ENCODE measurements at regions not wholly inside any gene's neighbourhood (a gene's known extent, or its start where the extent isn't known, plus 50 kb on each side); places are given as distances from the start of the nearest gene placed in this dataset.

GRCh38 chr12:105552056-105552455 lies 221.6 kb downstream of the C12orf75 start:
- H4K20me1 ChIP-seq (ENCODE audit: control insufficient read depth, insufficient read depth) = no peaks in the 10 kb centered on the region
- no peak for DNase-seq (ENCODE audit: low read depth, low spot score)
- ChIA-PET CTCF (no interaction called here), POLR2A (no interaction called here), SMC1A (ENCODE audit: uncharacterized antibody, unreplicated experiment) (no interaction called here), RAD21 (ENCODE audit: unreplicated experiment) (no interaction called here)
- H3K4me2 ChIP-seq (ENCODE audit: control insufficient read depth, insufficient read depth) = no peak overlapping the region
- BruUV-seq (replicated peaks) = no TSS peak
- no peak overlapping the region for H3K9ac ChIP-seq (ENCODE audit: control insufficient read depth, insufficient read depth, low read length)
- H3K4me3 ChIP-seq = no peak overlapping the region
- H2AFZ ChIP-seq (ENCODE audit: control insufficient read depth, low read depth, low read length) = no peak overlapping the region
- no peaks in the 10 kb centered on the region for H3K27me3 ChIP-seq (replicated peaks in 1 of 2; ENCODE audit: control insufficient read depth in 2 of 2, insufficient read depth in 2 of 2, low read length in 1 of 2)
- no peaks in the 10 kb centered on the region for H3K9me3 ChIP-seq (replicated peaks; ENCODE audit: control insufficient read depth, insufficient read depth, low read length)
- intact Hi-C loops (cut with micrococcal nuclease; ENCODE audit: unreplicated experiment) (no loop called here), in situ Hi-C loops (cut with MboI) (no loop called here)
- no peak overlapping the region for H3K27ac ChIP-seq (ENCODE audit: control insufficient read depth, insufficient read depth)
- ATAC-seq = no peak
- no peaks in the 10 kb centered on the region for H3K4me1 ChIP-seq (ENCODE audit: control insufficient read depth, insufficient read depth, low read length)
- H3K36me3 ChIP-seq (ENCODE audit: control insufficient read depth in 2 of 2, insufficient read depth in 2 of 2, low read length in 1 of 2) = no peaks in the 10 kb centered on the region
- no peaks in the 10 kb centered on the region for H3K79me2 ChIP-seq (ENCODE audit: control insufficient read depth, insufficient read depth, low read length)
- FAIRE-seq = no peak
- TF ChIP-seq TAF1 (IDR thresholded peaks at IDR 0.05; ENCODE audit: borderline replicate concordance, low read depth, low read length) = no peak
- no peak for TF ChIP-seq CBX5 (IDR thresholded peaks at IDR 0.05; ENCODE audit: low read depth)
- no peak for TF ChIP-seq PML (IDR thresholded peaks at IDR 0.05; ENCODE audit: low read length)
- no peak for TF ChIP-seq IKZF1 (conservative IDR thresholded peaks at IDR 0.05)
- no peak for TF ChIP-seq YBX1 (IDR thresholded peaks at IDR 0.05)
- no peak for TF ChIP-seq HDAC2 (IDR thresholded peaks at IDR 0.05)
- TF ChIP-seq MYB (IDR thresholded peaks at IDR 0.05; ENCODE audit: borderline replicate concordance, low read depth, low read length) = no peak

DNA sequence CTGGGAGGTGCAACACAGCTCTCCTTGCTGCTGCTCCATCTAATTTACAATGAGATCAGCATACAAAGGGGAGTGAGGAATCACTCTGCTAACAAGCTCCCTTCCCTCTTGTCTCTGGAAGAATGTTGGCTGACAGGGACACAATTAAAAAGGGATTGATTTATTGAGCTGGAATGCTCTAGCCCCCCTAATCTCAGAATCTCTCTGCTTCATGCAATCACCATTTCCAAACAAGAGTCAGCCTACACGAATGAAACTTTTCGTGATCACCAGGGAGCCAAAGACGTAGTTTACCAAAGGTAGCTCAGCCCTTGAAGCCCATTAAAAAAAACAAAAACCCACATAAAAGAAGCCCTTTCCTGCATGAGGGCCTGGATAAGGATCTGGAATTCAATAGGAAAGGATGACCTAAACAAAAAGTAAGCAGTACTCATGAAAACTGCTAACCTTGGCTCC lies 223.8 kb downstream of the C12orf75 start:
- Histone ChIP-seq H3K4me3 (no peak overlapping the region), H3K27ac (ENCODE audit: control insufficient read depth, insufficient read depth) (no peak overlapping the region), H4K20me1 (ENCODE audit: control insufficient read depth, insufficient read depth) (no peaks in the 10 kb centered on the region), H3K4me1 (ENCODE audit: control insufficient read depth, insufficient read depth, low read length) (no peaks in the 10 kb centered on the region), H3K27me3 (replicated peaks in 1 of 2; ENCODE audit: control insufficient read depth in 2 of 2, insufficient read depth in 2 of 2, low read length in 1 of 2) (no peaks in the 10 kb centered on the region), H3K4me2 (ENCODE audit: control insufficient read depth, insufficient read depth) (no peak overlapping the region), H3K36me3 (ENCODE audit: control insufficient read depth in 2 of 2, insufficient read depth in 2 of 2, low read length in 1 of 2) (no peaks in the 10 kb centered on the region), H3K79me2 (ENCODE audit: control insufficient read depth, insufficient read depth, low read length) (no peaks in the 10 kb centered on the region), H3K9me3 (replicated peaks; ENCODE audit: control insufficient read depth, insufficient read depth, low read length) (no peaks in the 10 kb centered on the region), H2AFZ (ENCODE audit: control insufficient read depth, low read depth, low read length) (no peak overlapping the region), H3K9ac (ENCODE audit: control insufficient read depth, insufficient read depth, low read length) (no peak overlapping the region)
- RAD21 ChIA-PET (ENCODE audit: unreplicated experiment) = no interaction called here
- in situ Hi-C loops (cut with MboI) = no loop called here
- TF ChIP-seq ZBTB11 (CRISPR knock-in tag; IDR thresholded peaks at IDR 0.05) (no peak), BCL3 (IDR thresholded peaks at IDR 0.05; ENCODE audit: borderline replicate concordance, insufficient read depth, low read depth, low read length, poor library complexity, severe bottlenecking) (no peak), RUNX3 (IDR thresholded peaks at IDR 0.05; ENCODE audit: low read length) (no peak), BCL11A (IDR thresholded peaks at IDR 0.05; ENCODE audit: low read depth, low read length) (no peak)
- TF ChIP-seq, protein P1, sequence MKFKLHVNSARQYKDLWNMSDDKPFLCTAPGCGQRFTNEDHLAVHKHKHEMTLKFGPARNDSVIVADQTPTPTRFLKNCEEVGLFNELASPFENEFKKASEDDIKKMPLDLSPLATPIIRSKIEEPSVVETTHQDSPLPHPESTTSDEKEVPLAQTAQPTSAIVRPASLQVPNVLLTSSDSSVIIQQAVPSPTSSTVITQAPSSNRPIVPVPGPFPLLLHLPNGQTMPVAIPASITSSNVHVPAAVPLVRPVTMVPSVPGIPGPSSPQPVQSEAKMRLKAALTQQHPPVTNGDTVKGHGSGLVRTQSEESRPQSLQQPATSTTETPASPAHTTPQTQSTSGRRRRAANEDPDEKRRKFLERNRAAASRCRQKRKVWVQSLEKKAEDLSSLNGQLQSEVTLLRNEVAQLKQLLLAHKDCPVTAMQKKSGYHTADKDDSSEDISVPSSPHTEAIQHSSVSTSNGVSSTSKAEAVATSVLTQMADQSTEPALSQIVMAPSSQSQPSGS (IDR thresholded peaks at IDR 0.05; ENCODE audit: low read length) = no peak
- TF ChIP-seq, protein P2, sequence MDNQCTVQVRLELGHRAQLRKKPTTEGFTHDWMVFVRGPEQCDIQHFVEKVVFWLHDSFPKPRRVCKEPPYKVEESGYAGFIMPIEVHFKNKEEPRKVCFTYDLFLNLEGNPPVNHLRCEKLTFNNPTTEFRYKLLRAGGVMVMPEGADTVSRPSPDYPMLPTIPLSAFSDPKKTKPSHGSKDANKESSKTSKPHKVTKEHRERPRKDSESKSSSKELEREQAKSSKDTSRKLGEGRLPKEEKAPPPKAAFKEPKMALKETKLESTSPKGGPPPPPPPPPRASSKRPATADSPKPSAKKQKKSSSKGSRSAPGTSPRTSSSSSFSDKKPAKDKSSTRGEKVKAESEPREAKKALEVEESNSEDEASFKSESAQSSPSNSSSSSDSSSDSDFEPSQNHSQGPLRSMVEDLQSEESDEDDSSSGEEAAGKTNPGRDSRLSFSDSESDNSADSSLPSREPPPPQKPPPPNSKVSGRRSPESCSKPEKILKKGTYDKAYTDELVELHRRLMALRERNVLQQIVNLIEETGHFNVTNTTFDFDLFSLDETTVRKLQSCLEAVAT (IDR thresholded peaks at IDR 0.05) = no peak
- 20% methylated on average over 3 of the region's 3 CpGs for WGBS (ENCODE audit: insufficient coverage, insufficient replicate concordance, low lambda C conversion rate, missing lambda C conversion rate)
- no peak for ATAC-seq
- SMC1A ChIA-PET (ENCODE audit: uncharacterized antibody, unreplicated experiment) = no interaction called here
- POLR2A ChIA-PET = no interaction called here
- no TSS peak for BruUV-seq (replicated peaks)
- no peak for DNase-seq (ENCODE audit: low read depth, low spot score)
- intact Hi-C loops (cut with micrococcal nuclease; ENCODE audit: unreplicated experiment) = no loop called here
- FAIRE-seq = no peak
- CTCF ChIA-PET = interaction anchor here (0.6 kb wide), 1 partner anchor 495 kb away, joined by 3 read pairs; no protein-coding TSS in a partner anchor
